HepG2 (cell line): ENCODE measurements at regions not wholly inside any gene's neighbourhood (a gene's known extent, or its start where the extent isn't known, plus 50 kb on each side); places are given as distances from the start of the nearest gene placed in this dataset.

Experiments
- ATAC-seq: fragments of 200-7000 bp; cut with Tn5 transposase; 3 replicates; pipeline ENCODE4 v1.9.1; 2020; ENCODE audit warnings: mild to moderate bottlenecking, moderate library complexity
- BruUV-seq: library from RNA; stranded (reverse); fragments of 400-500 nt; replicated peaks from 2 replicates; lab custom pipeline; 2021; lab: Mats Ljungman, UMichigan
- CTCF ChIA-PET: fragments of 300-600 bp; formaldehyde crosslinking; extraction: SDS; loops from one replicate; lab custom pipeline; 2021; ENCODE audit warnings: low total read pairs, inconsistent platforms, low intra/inter-chr PET ratio; lab: Yijun Ruan, JAX
- POLR2A ChIA-PET: fragments of 350-600 bp; sonication (Branson Sonifier 250); formaldehyde crosslinking; loops from one replicate; lab custom pipeline; 2020; ENCODE audit warnings: antibody characterized with exemption, inconsistent platforms; lab: Yijun Ruan, JAX
- DNase-seq: peaks from one replicate; pipeline ENCODE4 v3.0.0-alpha.2; 2015; ENCODE audit warnings: low spot score
- FAIRE-seq: peaks from 3 replicates; lab custom pipeline; 2011; peaks lifted over from hg19 to GRCh38; lab: Jason Lieb, UNC
- H2AFZ ChIP-seq: one replicate; pipeline ENCODE4 v1.6.1; 2011; ENCODE audit warnings: low read length, inconsistent platforms
- H3K27ac ChIP-seq: fragments of 300-600 bp; 3 replicates; pipeline ENCODE4 v1.8.0; 2011; ENCODE audit warnings: mixed run types, mild to moderate bottlenecking, mixed read lengths, low read length, inconsistent platforms; ENCODE audit not compliant: insufficient read depth; ENCODE audit errors: extremely low read length
- H3K27me3 ChIP-seq, 2 experiments: fragments of 200-600 bp in 1 of 2; 2 replicates in 1 of 2; 3 replicates in 1 of 2; pipeline versions ENCODE4 v1.6.0 to v1.8.0; 2011; ENCODE audit warnings: low read length in 2 of 2, mild to moderate bottlenecking in 2 of 2, moderate library complexity in 2 of 2, inconsistent platforms in 1 of 2; ENCODE audit not compliant: insufficient read depth in 2 of 2, control insufficient read depth in 1 of 2
- H3K36me3 ChIP-seq, 2 experiments: fragments of 200-600 bp in 1 of 2; replicated peaks in 1 of 2; 2 replicates in 1 of 2; 3 replicates in 1 of 2; pipeline versions ENCODE4 v1.5.1 to v1.8.0; 2011; ENCODE audit warnings: low read length in 2 of 2, inconsistent platforms in 1 of 2; ENCODE audit not compliant: insufficient read depth in 2 of 2, control insufficient read depth in 1 of 2
- H3K4me1 ChIP-seq: 2 replicates; pipeline ENCODE4 v1.5.1; 2012; ENCODE audit warnings: low read length, inconsistent platforms; ENCODE audit not compliant: insufficient read depth
- H3K4me2 ChIP-seq: 2 replicates; pipeline ENCODE4 v1.6.0; 2011; ENCODE audit warnings: low read depth, low read length, inconsistent platforms
- H3K4me3 ChIP-seq, 3 experiments: fragments of 200-600 bp in 1 of 3; sonication (generic), shearing (Covaris generic) in 1 of 3; replicated peaks in 1 of 3; 2 replicates each; pipeline ENCODE4 v1.5.1; 2011 to 2016; ENCODE audit warnings: low read length in 3 of 3, inconsistent platforms in 2 of 3, low read depth in 2 of 3, mild to moderate bottlenecking in 2 of 3, control low read depth in 1 of 3, mixed read lengths in 1 of 3; ENCODE audit not compliant: insufficient read depth in 1 of 3
- H3K79me2 ChIP-seq: one replicate; pipeline ENCODE4 v1.6.1; 2011; ENCODE audit warnings: low read length, inconsistent platforms; ENCODE audit not compliant: insufficient read depth
- H3K9ac ChIP-seq: 2 replicates; pipeline ENCODE4 v1.6.0; 2011; ENCODE audit warnings: mild to moderate bottlenecking, low read depth, low read length, inconsistent platforms; ENCODE audit not compliant: insufficient read depth
- H3K9me3 ChIP-seq: 2 replicates; pipeline ENCODE4 v1.5.1; 2012; ENCODE audit warnings: mild to moderate bottlenecking, low read length
- H4K20me1 ChIP-seq: 2 replicates; pipeline ENCODE4 v1.6.0; 2011; ENCODE audit warnings: inconsistent platforms, mild to moderate bottlenecking, low read length, moderate library complexity; ENCODE audit not compliant: insufficient read depth
- HBP1 ChIP-seq: IDR thresholded peaks from 2 replicates; pipeline ENCODE4 v1.6.1; 2016; ENCODE audit warnings: low read depth, control low read depth
- HNF1A ChIP-seq, 2 experiments: sonication (generic) in 1 of 2; formaldehyde crosslinking in 1 of 2; IDR thresholded peaks; 2 replicates each; pipeline versions ENCODE4 v1.4.0 to v1.6.1; 2016 to 2020; ENCODE audit warnings: borderline replicate concordance in 1 of 2, low read depth in 1 of 2, mild to moderate bottlenecking in 1 of 2, missing genetic modification reagents in 1 of 2
- MLX ChIP-seq: IDR thresholded peaks from 2 replicates; pipeline ENCODE4 v1.6.1; 2016
- SRSF9 ChIP-seq: fragments of 200-400 bp; formaldehyde crosslinking; IDR thresholded peaks from 2 replicates; pipeline ENCODE4 v1.6.1; 2018; ENCODE audit warnings: borderline replicate concordance, mild to moderate bottlenecking, low read depth, low read length; ENCODE audit not compliant: insufficient read depth, poor library complexity, severe bottlenecking
- ZFP41 ChIP-seq: sonication (generic); formaldehyde crosslinking; IDR thresholded peaks from 2 replicates; pipeline ENCODE4 v1.4.0; 2020; ENCODE audit warnings: mild to moderate bottlenecking, missing genetic modification reagents, borderline replicate concordance
- ZNF713 ChIP-seq: sonication (generic); formaldehyde crosslinking; IDR thresholded peaks from 2 replicates; pipeline ENCODE4 v1.4.0; 2020; ENCODE audit warnings: mild to moderate bottlenecking, missing genetic modification reagents
- WGBS: methylation state at CpG from one replicate; pipeline ENCODE4 v1.1.6; 2017; ENCODE audit warnings: low lambda C conversion rate; 5-methylcytosine and 5-hydroxymethylcytosine counted together
- in situ Hi-C: cut with HindIII; loops from 2 replicates; pipeline ENCODE4 v1.10.0; 2017; ENCODE audit warnings: low pct_unique_long_range_greater_than_20kb; ENCODE audit not compliant: extremely low pct_ligation_motif_present
- intact Hi-C: fragments of 100-400 bp; cut with micrococcal nuclease; formaldehyde crosslinking; loops from one replicate; pipeline ENCODE4 v1.10.0; 2022; ENCODE audit not compliant: unreplicated experiment
- TF ChIP-seq, protein P1 (sequence below): sonication (generic); formaldehyde crosslinking; IDR thresholded peaks from 2 replicates; pipeline ENCODE4 v1.4.0; 2020; ENCODE audit warnings: missing genetic modification reagents

GRCh38 chr11:130796828-130797227, 119.5 kb downstream of the SNX19 start (continued):
- TF ChIP-seq HNF1A (IDR thresholded peaks at IDR 0.05; ENCODE audit: low read depth): no peak
- TF ChIP-seq HNF1A (CRISPR knock-in tag; IDR thresholded peaks at IDR 0.05; ENCODE audit: borderline replicate concordance): no peak
- no peak for TF ChIP-seq HBP1

GRCh38 chr11:130798280-130798679, 118.0 kb downstream of the SNX19 start:
- Histone ChIP-seq H3K27ac (no peak overlapping the region), H4K20me1 (no peaks in the 10 kb centered on the region), H3K4me3 (no peak overlapping the region), H3K9ac (no peak overlapping the region), H3K27me3 (no peaks in the 10 kb centered on the region), H2AFZ (no peak overlapping the region), H3K36me3 (no peaks in the 10 kb centered on the region), H3K4me2 (no peak overlapping the region), H3K9me3 (no peaks in the 10 kb centered on the region), H3K79me2 (no peaks in the 10 kb centered on the region), H3K4me1 (no peaks in the 10 kb centered on the region)
- BruUV-seq: no TSS peak
- TF ChIP-seq ZNF713 (CRISPR knock-in tag) (no peak), SRSF9 (no peak), ZFP41 (no peak), MLX (CRISPR knock-in tag) (no peak)
- TF ChIP-seq, protein P1, sequence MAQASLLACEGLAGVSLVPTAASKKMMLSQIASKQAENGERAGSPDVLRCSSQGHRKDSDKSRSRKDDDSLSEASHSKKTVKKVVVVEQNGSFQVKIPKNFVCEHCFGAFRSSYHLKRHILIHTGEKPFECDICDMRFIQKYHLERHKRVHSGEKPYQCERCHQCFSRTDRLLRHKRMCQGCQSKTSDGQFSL (CRISPR knock-in tag): no peak
- FAIRE-seq (no peak), ATAC-seq (no peak), DNase-seq (no peak)
- POLR2A ChIA-PET: no interaction called here
- CTCF ChIA-PET: no interaction called here
- intact Hi-C loops (no loop called here), in situ Hi-C loops (no loop called here)
- WGBS: 16% methylated on average over 3 of the region's 3 CpGs
